Activated CD4-positive, CD25-positive, alpha-beta regulatory T cell treated with anti-CD3 and anti-CD28 coated beads, Interleukin-2, amount 50 U/mL, for 72 hours (primary cell): ENCODE measurements at regions not wholly inside any gene's neighbourhood (a gene's known extent, or its start where the extent isn't known, plus 50 kb on each side); places are given as distances from the start of the nearest gene placed in this dataset.

Experiments
- DNase-seq: peaks from one replicate; pipeline ENCODE4 v3.0.0; 2021

DNA sequence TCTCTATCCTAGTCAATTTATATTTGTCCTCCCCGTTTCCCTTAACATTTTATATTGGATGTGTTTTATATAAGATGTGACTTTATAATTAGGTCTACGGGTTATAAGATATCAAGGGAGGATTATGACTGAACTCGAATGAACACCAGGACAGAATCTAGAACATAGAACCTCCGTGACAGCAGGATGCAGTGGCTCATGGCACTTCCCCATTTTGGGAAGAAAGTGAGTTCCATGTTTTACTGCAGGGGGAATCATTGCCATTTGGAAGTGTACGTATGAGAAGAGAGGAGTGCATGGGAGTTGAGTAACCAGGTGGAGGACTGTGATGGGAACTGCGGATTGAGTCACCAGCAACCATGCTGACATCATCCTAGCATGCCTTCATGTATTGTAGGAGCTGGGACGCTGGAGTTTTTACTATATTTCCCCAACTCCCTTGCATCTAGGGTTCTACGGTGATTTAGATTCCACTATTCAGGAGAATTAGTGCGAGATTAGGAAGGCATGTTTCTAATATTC, 56.1 kb upstream of the FOXC1 start:
- DNase-seq = no peak

DNA sequence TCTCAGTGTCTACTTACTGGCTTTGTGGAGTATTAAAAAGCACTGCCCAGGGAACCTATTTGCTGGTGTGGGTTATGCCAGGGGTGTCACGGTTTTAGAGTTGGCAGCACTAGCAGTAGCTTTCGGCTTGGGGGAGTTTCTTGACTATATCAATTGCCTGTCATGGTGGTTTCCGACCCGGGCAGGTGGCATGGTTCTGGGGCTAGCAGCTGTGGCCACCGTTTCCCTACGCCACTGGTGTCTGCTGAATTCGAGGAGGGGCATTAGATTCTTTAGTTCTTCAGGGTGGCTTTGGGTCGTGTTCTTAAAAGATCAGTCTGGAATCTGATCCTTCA, 55.6 kb upstream of the FOXC1 start:
- no peak for DNase-seq

DNA sequence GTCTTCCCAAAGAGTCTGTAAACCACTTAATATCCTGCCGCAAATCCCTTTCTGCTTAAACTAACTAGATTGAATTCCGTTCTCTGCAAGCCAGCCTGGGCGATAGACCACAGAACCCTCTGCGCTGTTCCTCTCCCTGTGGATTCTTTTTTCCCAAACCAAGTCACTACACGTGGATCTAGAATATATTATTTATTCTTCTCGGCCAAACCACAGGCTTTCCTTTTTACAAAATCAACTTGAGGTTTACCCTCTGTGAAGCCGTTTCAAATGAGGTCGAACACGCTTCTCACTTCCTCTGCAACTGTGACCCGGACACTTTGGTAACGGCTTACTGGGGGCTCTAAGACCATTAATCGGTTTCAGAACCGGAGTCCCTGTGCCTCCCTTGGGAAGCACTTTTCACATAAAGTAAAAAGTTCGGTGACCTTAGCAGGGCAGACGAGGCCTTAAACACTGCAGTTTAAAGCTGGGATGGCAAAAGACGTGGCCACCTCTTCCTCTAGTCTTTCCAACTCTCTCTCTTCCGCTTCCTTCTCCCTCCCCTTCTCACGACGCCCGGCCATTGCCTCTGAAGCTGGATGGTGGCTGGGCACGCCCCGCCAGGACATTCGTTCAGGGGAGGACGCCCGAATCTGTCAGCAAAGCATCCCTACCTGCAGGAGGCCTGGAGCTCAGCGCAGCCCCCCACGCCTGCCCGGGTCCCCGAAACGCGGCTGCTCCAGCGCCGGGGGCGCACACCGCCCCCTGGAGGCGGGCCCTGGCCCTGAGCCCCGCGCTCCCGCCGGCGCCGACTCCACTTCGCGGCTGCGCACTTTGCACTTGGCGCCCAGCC, 55.0 kb upstream of the FOXC1 start:
- DNase-seq = peak; percentile 74

DNA sequence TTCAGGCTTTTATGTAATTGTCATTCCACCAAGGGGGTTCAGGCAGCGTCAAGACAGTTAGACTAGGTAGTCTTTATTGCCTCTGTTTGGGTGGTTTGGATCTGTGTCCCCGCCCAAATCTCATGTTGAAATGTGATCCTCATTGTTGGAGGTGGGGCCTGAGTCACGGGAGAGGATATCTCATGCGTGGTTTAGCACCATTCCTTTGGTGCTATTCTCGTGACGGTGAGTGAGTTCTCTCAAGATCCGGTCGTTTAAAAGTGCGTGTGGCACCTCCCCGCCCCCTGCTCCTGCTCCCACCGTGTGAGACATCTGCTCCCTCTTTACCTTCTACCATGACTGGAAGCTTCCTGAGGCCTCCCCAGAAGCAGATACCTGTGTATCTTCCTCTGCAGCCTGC, 51.3 kb upstream of the FOXC1 start:
- DNase-seq = no peak
